Superior temporal gyrus (tissue), 1 donor: ENCODE measurements at regions not wholly inside any gene's neighbourhood (a gene's known extent, or its start where the extent isn't known, plus 50 kb on each side); places are given as distances from the start of the nearest gene placed in this dataset.
A peak's percentile ranks its signal among the peaks of the same experiment; 100 is the strongest.

Experiments used
- DNase-seq: peaks from one replicate; pipeline ENCODE4 v3.0.0-alpha.2; 2016; ENCODE audit errors: extremely low spot score

DNA sequence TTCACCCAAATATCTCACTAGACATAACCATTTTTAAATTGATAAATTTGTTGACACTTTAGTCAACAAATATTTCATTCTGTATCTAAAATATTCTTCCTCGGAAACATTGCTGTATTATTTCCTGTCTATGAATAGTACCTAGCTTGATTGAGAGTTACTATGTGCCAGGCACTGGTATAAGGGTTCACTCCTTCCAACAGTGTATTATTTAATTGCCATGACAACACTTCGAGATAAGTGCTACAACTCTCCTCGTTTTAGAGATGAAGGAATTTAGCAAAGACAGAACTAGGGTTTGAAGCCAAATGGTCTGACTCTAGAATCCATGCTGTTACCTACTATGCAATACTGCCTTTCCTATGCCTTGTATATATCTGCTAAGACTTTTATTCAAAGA lies 287.2 kb downstream of the YTHDC2 start:
- no peak for DNase-seq

DNA sequence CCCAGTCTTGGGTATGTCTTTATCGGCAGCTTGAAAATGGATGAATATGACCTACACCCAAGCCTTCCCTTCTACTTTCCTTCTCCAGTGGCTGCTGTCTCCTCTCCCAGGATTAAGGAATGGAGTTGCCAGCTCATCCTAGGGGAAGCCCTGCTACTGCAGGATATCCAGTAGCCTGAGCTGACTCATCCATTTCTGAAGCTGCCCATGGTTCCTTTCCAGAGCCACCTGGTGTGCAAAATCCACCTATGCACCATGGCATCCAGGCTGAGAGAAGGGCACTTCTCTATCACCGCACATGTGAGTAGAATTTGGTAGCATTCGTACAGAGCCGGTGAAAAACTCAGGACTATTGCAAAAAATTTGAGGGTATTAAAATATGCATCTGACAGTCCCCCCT lies 290.8 kb downstream of the YTHDC2 start:
- no peak for DNase-seq

DNA sequence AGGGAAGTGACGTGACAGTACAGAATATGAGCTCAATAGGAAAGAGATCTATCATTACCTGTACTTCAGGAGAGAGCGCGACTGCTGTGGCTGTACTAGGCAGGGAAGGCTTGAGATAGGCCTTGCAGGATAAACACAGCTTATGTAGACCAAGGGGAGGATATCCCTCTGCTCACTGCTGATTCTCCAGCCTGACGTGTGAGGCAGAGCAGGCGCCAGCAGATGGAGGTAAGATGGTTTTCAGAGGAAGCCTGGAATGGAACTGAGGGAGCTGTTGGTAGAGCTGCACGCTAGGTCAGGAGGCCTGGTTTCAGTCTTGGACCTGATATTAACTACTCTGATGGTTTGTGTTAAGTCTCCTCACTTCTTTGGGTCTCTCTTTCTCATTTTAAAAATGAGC lies 291.4 kb downstream of the YTHDC2 start:
- no peak for DNase-seq

GRCh38 chr5:113806250-113806649 lies 292.8 kb downstream of the YTHDC2 start:
- peak; percentile 52 for DNase-seq

- DNase-seq = peak; percentile 33
Observed at GRCh38 chr5:113806904-113807303, 293.4 kb downstream of the YTHDC2 start.

DNA sequence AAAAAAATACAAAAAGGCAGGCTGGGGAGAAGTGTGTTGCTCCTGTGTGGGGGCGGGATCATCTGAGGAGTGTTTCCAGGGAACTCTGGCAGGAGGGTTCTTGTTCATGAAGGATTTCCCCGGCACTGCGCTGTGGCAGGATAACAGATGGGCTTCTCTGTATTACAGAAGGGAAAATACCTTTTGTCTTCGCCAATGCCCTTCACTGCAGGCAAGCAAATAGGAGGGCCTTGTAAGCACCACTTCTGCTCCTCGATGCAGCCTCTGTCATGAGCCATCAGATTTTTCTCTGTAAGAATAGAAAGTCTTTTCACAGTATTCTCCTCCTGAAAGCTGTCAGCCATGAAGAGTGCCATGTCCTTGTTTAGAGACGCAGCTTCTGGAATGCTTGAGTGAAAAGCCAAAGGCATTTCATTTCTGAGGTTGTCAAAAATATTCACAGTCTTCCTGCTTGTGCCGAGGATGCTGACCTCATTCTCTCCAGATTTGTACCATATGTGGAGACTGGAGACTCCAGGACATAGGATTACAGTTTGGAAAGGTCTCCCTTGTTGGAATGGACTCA lies 294.0 kb downstream of the YTHDC2 start:
- peak; percentile 59 for DNase-seq

DNA sequence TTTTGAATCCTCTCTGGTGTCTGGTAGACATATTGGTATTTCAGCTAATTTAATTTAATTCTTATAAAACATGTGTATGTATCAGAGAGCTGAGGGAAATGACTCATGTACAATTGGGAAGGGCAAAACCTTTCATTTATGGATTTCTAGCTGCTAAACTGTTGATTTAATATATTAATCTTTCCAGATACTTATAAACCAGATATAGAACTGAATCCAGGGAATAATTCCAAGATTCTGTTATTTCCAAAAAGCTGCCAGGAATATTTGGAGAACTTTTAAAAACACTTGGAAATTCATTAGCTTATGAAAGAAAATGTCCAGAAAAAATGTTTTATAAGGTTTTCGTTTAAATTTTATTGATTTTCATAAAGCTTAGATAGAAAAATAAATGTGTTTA lies 295.5 kb downstream of the YTHDC2 start:
- no peak for DNase-seq

GRCh38 chr5:113809626-113810025 lies 296.1 kb downstream of the YTHDC2 start:
- no peak for DNase-seq

DNA sequence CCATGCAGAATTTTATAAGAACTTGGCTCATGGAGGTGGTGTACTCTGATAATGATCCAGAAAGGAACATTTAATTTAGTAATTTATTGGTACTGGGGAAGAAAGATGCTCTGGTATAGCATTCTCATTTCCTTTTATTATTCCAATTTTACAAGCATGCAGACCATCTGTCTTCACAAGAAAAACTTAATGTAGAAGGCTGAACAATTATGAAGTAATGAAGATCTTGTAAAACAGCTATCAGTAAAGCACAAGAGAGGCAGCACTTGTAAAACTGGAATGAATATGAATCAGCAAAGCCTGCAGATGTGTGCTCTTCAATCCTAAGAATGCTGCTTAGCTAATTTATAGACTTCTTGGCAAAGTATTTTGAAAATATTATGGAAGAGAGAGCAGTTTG lies 300.0 kb downstream of the YTHDC2 start:
- no peak for DNase-seq

DNA sequence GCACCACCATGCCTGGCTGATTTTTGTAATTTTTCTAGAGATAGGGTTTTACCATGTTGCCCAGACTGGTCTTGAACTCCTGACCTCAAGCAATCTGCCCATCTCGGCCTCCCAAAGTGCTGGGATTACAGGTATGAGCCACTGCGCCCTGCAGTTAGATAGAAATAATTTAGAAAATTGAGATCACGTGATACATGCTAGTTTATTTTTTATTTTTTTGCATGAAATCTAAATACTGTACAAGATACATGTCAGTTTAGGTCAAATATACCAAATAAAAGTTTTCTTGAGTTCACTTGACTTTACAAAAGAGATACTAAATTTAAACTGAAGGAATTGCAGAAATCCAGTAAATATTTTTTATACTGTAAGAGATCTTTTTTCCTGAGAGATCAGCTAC lies 304.2 kb downstream of the YTHDC2 start:
- DNase-seq = no peak

DNA sequence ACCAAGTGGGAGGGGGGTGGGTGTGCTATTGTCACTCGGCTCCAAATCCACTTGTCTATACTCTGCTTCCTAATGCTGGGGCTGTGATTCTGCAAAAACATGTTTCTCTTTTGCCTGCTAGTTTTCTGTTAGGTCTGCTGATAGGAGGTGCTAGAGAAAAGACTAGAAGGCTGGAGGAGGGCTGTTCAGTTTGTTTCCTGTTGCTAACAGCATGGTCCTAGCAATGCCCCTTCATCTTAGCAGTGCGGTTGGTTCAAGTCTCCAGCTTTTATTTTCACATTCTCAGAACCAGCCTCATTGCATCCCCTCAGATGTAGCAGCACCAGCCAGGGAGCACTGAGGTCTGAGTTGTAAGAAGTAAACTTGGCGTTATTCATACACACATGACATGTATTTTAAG lies 310.2 kb downstream of the YTHDC2 start:
- DNase-seq = no peak

DNA sequence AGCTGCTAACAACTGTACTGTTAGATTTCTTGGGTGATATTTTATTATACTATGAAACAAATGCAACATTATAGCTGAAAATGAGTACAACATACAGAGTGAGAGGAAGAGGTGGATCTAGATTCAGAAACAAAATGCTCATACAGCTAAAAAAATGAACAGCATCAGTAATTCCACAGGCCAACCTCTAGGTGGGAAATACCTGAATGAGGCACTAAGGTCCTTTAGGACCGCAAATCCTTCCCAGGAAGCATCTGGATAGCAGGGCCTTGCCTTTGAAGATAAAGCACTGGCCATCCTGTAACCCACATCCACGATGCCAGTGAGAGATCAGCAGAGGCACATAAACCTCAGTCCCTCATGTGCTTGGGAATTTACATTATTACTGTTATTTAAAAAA lies 310.8 kb downstream of the YTHDC2 start:
- DNase-seq = no peak

DNA sequence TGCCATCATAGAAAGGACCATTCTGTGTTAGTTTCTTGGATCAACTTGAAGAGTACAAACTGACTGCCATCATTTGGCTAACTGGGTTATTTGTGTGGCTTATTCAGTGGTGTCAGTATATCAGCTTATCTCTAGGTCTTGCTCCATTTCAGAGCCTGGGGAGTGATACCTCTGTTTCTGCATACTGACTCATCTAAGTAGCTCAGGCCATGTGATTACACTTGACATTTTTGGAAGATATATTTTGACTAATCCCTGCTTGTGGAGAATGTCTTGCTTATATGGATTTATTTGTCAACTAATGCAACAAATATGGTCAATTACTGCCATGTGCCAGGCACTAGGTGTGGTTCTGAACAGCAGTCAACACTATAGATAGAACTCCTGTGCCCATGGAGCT lies 311.7 kb downstream of the YTHDC2 start:
- no peak for DNase-seq

GRCh38 chr5:113846941-113847340 lies 333.4 kb downstream of the YTHDC2 start:
- DNase-seq = no peak

DNA sequence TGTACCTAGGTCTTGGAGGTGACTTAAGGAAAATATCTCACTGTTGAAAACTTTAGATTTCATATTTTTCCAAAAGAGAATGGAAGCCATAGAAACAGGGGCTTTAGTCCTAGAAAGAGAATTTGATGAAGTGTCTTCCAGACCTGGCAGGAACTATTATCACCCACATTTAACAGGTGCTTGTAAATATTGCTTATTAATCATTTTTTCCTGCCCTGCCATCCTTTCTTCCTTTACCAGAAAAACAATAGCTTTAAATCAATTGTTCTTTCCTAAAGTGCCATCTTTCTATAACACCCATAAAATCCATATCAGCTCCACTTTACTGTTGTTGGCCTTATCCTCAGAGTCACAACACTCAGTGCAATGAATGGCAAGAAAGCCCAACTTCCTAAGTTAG lies 350.9 kb downstream of the YTHDC2 start:
- no peak for DNase-seq

GRCh38 chr5:113866763-113867162 lies 353.3 kb downstream of the YTHDC2 start:
- DNase-seq = no peak

DNA sequence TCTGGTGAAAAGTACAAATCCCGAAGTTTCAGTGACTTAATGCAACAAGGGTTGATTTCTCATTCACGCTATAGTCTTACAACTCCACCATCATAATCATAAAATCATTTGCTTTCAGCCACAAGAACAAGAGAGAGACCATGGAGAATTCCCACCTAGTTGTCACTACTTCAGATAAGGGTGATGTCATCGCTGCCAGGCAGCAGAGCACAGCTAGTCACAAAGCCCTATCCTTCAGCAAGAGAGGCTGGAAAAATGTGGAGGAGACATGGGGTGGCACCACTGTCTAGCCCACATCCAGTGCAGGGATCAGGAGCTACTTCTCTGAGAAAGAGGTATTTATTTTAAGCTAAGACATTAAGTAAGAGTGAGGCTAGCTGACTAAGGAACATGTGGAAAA lies 356.1 kb downstream of the YTHDC2 start:
- no peak for DNase-seq

- no peak for DNase-seq
Observed at GRCh38 chr5:113871972-113872371, 358.5 kb downstream of the YTHDC2 start.

DNA sequence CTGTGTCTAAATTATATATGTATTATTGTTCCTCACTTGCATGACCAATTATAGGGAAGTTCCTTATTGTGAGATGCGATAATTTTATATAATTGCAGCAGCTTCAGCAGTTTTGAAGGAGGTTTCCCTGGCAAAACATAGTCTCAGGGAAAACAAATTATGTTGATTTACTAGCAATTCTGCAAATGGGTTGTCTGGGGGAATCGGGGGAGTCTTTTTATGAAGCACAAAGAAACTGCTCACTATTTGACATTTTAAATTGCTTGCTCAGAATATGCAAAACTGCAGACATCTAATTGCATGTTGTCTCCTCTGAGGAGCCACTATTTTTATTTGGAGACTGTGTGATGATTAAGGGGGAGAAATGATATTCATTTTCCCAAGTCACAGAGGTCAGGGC lies 361.6 kb downstream of the YTHDC2 start:
- DNase-seq = no peak

- no peak for DNase-seq
Observed at GRCh38 chr5:113891491-113891890, 378.0 kb downstream of the YTHDC2 start.

- DNase-seq = no peak
Observed at GRCh38 chr5:113896789-113897188, 383.3 kb downstream of the YTHDC2 start.

DNA sequence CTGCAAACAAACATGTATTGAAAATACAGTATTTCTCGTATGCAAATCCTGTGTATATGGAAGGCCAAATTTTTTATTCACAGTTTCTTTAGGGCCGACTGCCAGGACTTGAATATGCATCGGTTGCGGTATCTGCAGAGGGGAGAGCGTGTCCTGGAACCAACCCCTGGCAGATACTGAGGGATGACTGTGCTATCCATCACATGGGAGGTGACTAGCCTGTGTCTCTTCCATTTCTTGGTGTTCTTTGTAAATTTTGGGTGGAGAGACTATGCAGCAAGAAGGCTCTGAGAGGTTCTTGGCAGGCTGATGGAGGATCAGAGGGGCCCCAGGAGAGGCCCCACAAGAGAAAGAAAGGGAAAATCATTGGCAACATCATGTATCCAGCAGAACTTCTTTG lies 384.3 kb downstream of the YTHDC2 start:
- no peak for DNase-seq

DNA sequence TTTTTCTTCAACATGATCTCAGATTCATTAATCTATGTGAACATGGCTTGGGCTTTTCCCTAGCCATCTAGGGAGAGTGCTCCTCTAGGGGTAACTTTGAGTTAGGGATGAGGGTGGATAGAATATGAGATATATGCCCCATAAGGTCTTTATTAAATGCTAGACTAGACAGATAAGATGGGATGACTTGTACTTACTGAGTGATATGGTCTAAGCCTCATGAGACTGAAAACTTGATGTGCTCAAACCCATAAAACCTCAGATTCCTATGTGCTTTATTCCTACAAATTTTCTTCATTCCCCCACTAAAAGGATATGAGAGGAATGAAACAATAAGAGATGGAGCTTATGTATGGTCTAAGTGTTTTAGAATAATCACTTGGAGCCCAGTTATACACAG lies 386.6 kb downstream of the YTHDC2 start:
- no peak for DNase-seq

GRCh38 chr5:113900816-113901215 lies 387.3 kb downstream of the YTHDC2 start:
- DNase-seq = no peak

GRCh38 chr5:113901718-113902117 lies 388.2 kb downstream of the YTHDC2 start:
- DNase-seq = no peak
